ENCODE measurements at regions not wholly inside any gene's neighbourhood (a gene's known extent, or its start where the extent isn't known, plus 50 kb on each side); places are given as distances from the start of the nearest gene placed in this dataset.

- Histone ChIP-seq H3K4ac (ENCODE audit: low read depth, low read length) (no peak overlapping the region), H3K23ac (ENCODE audit: low read depth, low read length) (no peak overlapping the region), H2AK5ac (ENCODE audit: low read depth, low read length) (no peak overlapping the region), H3K18ac (ENCODE audit: low read depth, low read length) (no peak overlapping the region), H3K79me1 (ENCODE audit: low read depth in 1 of 2, low read length in 2 of 2) (no peaks in the 10 kb centered on the region), H4K20me1 (ENCODE audit: insufficient read depth, low read length) (no peaks in the 10 kb centered on the region), H3K9me1 (ENCODE audit: insufficient read depth, low read length) (no peaks in the 10 kb centered on the region), H4K91ac (ENCODE audit: insufficient read depth, low read depth, low read length) (no peak overlapping the region), H2BK15ac (ENCODE audit: low read depth, low read length) (no peak overlapping the region), H3K9me3 (ENCODE audit: control insufficient read depth, insufficient read depth, low read length) (no peaks in the 10 kb centered on the region), H2AFZ (replicated peaks; ENCODE audit: low read length, poor library complexity) (peak overlapping the region; percentile 34), H3K27me3 (ENCODE audit: control insufficient read depth, insufficient read depth, low read length) (no peaks in the 10 kb centered on the region), H2BK120ac (ENCODE audit: low read depth, low read length) (no peak overlapping the region), H3K4me3 (ENCODE audit: insufficient read depth, low read depth, low read length) (no peak overlapping the region), H3K27ac (ENCODE audit: insufficient read depth, low read length) (no peak overlapping the region), H3K4me1 (ENCODE audit: control insufficient read depth, insufficient read depth, low read length) (no peaks in the 10 kb centered on the region), H2BK20ac (ENCODE audit: low read depth, low read length) (no peak overlapping the region), H3K9ac (ENCODE audit: low read depth, low read length) (no peak overlapping the region), H2AK9ac (replicated peaks; ENCODE audit: low read depth, low read length, poor library complexity) (no peak overlapping the region), H3K36me3 (ENCODE audit: control insufficient read depth, insufficient read depth, low read length) (no peaks in the 10 kb centered on the region), H4K5ac (ENCODE audit: low read depth, low read length) (no peak overlapping the region), H4K8ac (ENCODE audit: low read depth in 2 of 2, low read length in 2 of 2) (no peak overlapping the region), H2BK5ac (ENCODE audit: low read depth, low read length, poor library complexity, severe bottlenecking) (no peak overlapping the region), H3K4me2 (ENCODE audit: low read depth, low read length) (no peak overlapping the region), H3K14ac (replicated peaks; ENCODE audit: low read depth, low read length) (no peak overlapping the region), H3K56ac (ENCODE audit: extremely low read depth, insufficient read depth, low read length) (no peak overlapping the region)
- in situ Hi-C loops (cut with MboI; ENCODE audit: low sequenced_read_pairs) = no loop called here
- 26% methylated on average over 9 of the region's 10 CpGs; no CpG with 5 or more reads in 1 of the 2 experiments for WGBS, 2 experiments (ENCODE audit: extremely low coverage in 2 of 2, insufficient read length in 1 of 2)
- ChIA-PET CTCF (no interaction called here), POLR2A (ENCODE audit: unreplicated experiment) (no interaction called here)
- no peak for DNase-seq
- no peak for ATAC-seq (ENCODE audit: low read depth)
- dilution Hi-C loops (cut with HindIII; ENCODE audit: low sequenced_read_pairs, unreplicated experiment) = no loop called here
- intact Hi-C loops (cut with micrococcal nuclease) = no loop called here
- TF ChIP-seq USF2 (IDR thresholded peaks at IDR 0.05; ENCODE audit: low read depth, low read length) = no peak
- TF ChIP-seq CTCF (conservative IDR thresholded peaks at IDR 0.05; ENCODE audit: low read depth, low read length) = no peak
- no peak for TF ChIP-seq RFX5 (IDR thresholded peaks at IDR 0.05; ENCODE audit: low read depth, low read length)
- TF ChIP-seq FOS (IDR thresholded peaks at IDR 0.05; ENCODE audit: low read depth, low read length) = no peak
- TF ChIP-seq CHD1 (IDR thresholded peaks at IDR 0.05; ENCODE audit: low read depth, low read length) = no peak
- TF ChIP-seq POLR2A (IDR thresholded peaks at IDR 0.05; ENCODE audit: low read depth, low read length) = no peak
- TF ChIP-seq MXI1 (IDR thresholded peaks at IDR 0.05; ENCODE audit: borderline replicate concordance, low read depth, low read length) = no peak
- no peak for TF ChIP-seq MAZ (IDR thresholded peaks at IDR 0.05; ENCODE audit: borderline replicate concordance, low read depth, low read length)
- no peak for TF ChIP-seq MAFK (IDR thresholded peaks at IDR 0.05; ENCODE audit: low read depth, low read length)
- no TSS peak for BruUV-seq (replicated peaks)
These were observed 406.9 kb downstream of the RFC3 start for GRCh38 chr13:34224877-34225276.

Measured in IMR-90 (cell line).